ENCODE measurements at regions not wholly inside any gene's neighbourhood (a gene's known extent, or its start where the extent isn't known, plus 50 kb on each side); places are given as distances from the start of the nearest gene placed in this dataset.
"Not testable (repeated sequence)": the region's sequence is repeated elsewhere in the genome, so short reads cannot be mapped to it uniquely, and the experiment has no call there.

DNA sequence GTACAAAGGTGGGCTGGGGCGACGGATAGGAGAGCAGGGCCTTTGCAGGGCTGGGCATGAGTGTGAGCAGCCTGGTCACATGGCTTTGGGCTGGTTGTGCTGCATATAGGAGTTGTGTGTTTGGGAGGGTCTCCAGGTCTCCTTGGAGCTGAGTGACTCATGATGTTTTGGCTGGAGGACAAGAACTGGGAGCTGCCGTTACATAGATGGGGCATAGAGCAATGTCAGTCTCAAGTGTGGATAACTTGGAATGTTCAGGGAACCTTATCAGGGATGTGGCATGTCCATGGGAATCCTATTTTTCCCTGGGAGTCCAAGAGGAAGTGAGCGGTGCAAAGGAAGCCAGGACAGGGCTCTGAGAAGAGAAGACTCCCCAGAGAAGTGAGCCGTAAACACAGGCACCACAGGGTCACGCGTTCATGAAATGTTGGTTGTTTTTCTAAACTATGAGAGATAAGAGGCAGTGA lies 136.4 kb upstream of the KCNE2 start:
- H3K4me3 Mint-ChIP-seq, result no peak overlapping the region
- peaks cover 0 to 4% (median 1%) of the 10 kb centered on the region in 3 donors for H3K27me3 Mint-ChIP-seq (ENCODE audit: low read depth in 3 of 3)
- H3K27ac Mint-ChIP-seq, result no peak overlapping the region
- no peaks in the 10 kb centered on the region for H3K36me3 Mint-ChIP-seq
- H3K4me1 Mint-ChIP-seq, result no peaks in the 10 kb centered on the region
- H3K9me3 Mint-ChIP-seq, result no peaks in the 10 kb centered on the region
- no peak for DNase-seq

DNA sequence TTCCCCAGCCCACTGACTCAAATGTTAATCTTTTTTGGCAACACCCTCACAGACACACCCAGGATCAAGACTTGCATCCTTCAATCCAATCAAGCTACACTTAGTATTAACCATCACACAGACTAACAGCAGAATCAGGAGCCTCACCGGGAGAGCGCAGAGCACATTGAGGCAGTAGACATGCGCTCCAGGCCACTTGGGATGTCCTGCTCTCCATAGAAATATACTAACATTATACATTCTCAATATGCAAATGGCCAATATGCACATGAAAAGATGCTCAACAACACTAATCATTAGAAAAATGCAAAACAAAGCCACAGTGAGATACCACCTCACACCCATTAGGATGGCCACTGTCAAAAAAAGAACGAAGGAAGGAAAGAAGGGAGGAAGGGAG lies 135.0 kb upstream of the KCNE2 start:
- no peak for DNase-seq
- Mint-ChIP-seq H3K36me3 (no peaks in the 10 kb centered on the region), H3K4me1 (no peaks in the 10 kb centered on the region), H3K27ac (peak overlapping the region in 1 of 6 donors; percentile 46), H3K9me3 (no peaks in the 10 kb centered on the region), H3K27me3 (ENCODE audit: low read depth in 3 of 3) (peaks cover 0 to 4% (median 1%) of the 10 kb centered on the region in 3 donors), H3K4me3 (no peak overlapping the region)

DNA sequence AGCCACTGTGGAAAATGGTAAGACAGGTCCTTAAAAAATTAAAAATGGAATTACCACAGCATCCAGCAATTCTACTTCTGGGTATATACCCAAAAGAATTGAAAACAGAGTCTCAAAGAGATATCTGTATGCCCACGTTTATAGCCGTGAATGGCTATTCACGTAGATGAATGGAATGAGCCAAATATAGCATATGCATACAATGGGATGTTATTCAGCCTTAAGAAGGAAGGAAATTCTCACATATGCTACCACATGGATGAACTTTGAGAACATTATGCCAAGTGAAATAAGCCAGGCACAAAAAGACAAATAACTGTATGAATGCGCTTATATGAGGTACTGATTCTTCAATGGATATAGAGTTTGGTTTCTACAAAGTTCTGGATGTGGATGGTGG lies 134.5 kb upstream of the KCNE2 start:
- no peak overlapping the region for H3K27ac Mint-ChIP-seq
- no peaks in the 10 kb centered on the region for H3K36me3 Mint-ChIP-seq
- no peaks in the 10 kb centered on the region for H3K9me3 Mint-ChIP-seq
- H3K4me1 Mint-ChIP-seq, result no peaks in the 10 kb centered on the region
- DNase-seq, result no peak
- H3K4me3 Mint-ChIP-seq, result no peak overlapping the region
- H3K27me3 Mint-ChIP-seq (ENCODE audit: low read depth in 3 of 3), result peaks cover 0 to 4% (median 2%) of the 10 kb centered on the region in 3 donors

DNA sequence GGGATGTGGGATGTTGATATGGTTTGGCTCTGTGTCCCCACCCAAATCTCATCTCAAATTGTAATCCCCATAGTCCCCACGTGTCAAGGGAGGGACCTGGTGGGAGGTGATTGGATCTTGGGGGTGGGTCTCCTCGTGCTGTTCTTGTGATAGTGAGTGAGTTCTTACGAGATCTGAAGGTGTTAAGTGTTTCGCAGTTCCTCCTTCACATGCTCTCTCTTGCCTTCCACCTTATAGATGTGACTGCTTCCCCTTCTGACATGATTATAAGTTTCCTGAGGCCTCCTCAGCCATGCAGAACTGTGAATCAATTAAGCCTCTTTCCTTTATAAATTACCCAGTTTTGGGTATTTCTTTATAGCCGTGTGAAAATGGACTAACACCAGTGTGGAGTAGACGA lies 130.1 kb upstream of the KCNE2 start:
- H3K27me3 Mint-ChIP-seq (ENCODE audit: low read depth in 3 of 3); DNase-seq; H3K4me1 Mint-ChIP-seq; H3K4me3 Mint-ChIP-seq; H3K9me3 Mint-ChIP-seq; H3K27ac Mint-ChIP-seq; H3K36me3 Mint-ChIP-seq: not testable (repeated sequence)

DNA sequence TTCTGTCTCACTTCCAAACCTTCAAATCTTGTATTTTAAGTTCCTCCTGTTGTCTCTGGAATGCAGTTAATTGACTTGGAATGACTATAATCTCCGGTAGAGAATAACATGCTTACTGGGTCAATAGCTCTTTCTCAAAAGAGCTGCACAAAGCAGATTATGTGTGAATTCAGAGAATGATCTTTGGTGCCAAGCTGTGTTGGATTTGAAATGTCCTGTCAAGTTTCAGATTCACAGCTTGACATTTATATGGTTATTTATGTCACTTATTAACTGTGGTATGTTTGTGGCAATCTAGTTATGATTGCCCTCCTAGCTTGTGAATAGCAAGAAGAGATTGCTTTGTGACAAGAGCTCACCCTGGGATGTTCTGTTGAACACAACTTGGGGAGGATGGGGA lies 128.3 kb upstream of the KCNE2 start:
- Mint-ChIP-seq H3K9me3 (peaks cover 0 to 2% (median 0%) of the 10 kb centered on the region in 6 donors), H3K27ac (no peak overlapping the region), H3K4me3 (no peak overlapping the region), H3K27me3 (ENCODE audit: low read depth in 3 of 3) (peaks cover 2% of the 10 kb centered on the region in 3 donors), H3K36me3 (peaks cover 0 to 5% (median 4%) of the 10 kb centered on the region in 3 donors), H3K4me1 (no peaks in the 10 kb centered on the region)
- no peak for DNase-seq

DNA sequence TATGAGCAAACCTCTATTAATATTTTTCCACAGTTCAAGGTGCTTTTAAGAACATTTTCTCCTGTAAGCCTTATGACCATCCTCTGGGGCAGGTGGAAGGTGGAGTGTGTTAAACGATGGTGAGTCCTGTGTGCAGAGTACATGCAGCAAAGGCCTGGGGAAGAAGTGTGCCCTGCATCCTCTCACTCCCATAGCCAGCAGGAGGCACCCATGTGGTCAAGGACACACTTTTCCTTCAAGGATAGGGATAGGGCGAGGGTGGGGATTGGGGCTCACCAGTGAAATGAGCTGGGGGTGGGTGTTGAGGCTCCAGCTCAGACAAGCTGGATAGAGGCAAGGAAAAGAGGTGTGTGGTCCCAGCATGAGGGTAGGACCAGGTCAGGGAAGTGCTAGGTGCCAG lies 120.8 kb upstream of the KCNE2 start:
- no peak for DNase-seq
- Mint-ChIP-seq H3K4me3 (no peak overlapping the region), H3K9me3 (peaks cover 0 to 1% (median 0%) of the 10 kb centered on the region in 6 donors), H3K4me1 (no peaks in the 10 kb centered on the region), H3K27ac (no peak overlapping the region), H3K36me3 (no peaks in the 10 kb centered on the region), H3K27me3 (ENCODE audit: low read depth in 3 of 3) (peaks cover 0 to 3% (median 0%) of the 10 kb centered on the region in 3 donors)

DNA sequence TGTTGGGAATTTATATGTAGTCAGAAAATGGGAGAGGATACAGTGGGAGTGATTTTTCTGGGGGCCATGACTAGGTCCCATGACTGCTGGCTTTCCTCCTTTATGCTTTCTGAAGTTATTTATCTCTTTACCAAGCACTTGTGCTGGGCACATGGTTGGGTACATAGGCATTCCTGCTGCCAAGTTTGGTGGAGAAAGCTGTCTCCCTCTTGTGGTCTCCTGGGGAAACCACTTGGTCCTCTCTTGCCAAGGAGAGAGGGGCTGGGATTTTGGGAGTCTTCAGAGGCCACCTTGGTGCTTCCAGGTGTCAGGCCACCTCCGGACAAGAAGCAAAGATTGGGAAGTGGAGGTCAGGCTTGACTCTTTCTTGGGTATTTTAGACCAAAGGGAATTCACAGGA lies 120.2 kb upstream of the KCNE2 start:
- H3K4me3 Mint-ChIP-seq, result no peak overlapping the region
- no peaks in the 10 kb centered on the region for H3K4me1 Mint-ChIP-seq
- DNase-seq, result no peak
- no peaks in the 10 kb centered on the region for H3K36me3 Mint-ChIP-seq
- H3K9me3 Mint-ChIP-seq, result peaks cover 0 to 2% (median 0%) of the 10 kb centered on the region in 6 donors
- no peak overlapping the region for H3K27ac Mint-ChIP-seq
- peaks cover 0 to 3% (median 0%) of the 10 kb centered on the region in 3 donors for H3K27me3 Mint-ChIP-seq (ENCODE audit: low read depth in 3 of 3)

DNA sequence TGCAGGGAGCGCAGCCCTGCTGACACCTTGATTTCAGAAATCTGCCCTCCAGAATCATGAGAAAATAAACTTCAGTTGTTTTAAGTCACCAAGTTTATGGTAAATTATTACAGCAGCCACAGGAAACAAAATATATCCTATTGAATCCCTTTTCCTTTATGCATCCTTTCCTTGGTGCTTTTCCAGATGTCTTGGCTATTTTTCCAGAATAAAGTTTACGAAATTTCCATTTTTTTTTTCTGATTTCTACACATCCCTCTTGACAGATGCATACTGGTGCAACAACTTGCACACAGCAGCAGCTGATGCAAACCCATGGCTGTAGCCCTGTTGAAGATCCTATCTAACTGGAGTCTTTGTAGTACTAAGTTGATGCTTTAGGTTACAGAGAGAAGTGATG lies 111.1 kb upstream of the KCNE2 start:
- peaks cover 2 to 6% (median 6%) of the 10 kb centered on the region in 3 donors for H3K27me3 Mint-ChIP-seq (ENCODE audit: low read depth in 3 of 3)
- DNase-seq, result no peak
- H3K4me1 Mint-ChIP-seq, result no peaks in the 10 kb centered on the region
- no peak overlapping the region for H3K27ac Mint-ChIP-seq
- H3K36me3 Mint-ChIP-seq, result peaks cover 9 to 34% (median 14%) of the 10 kb centered on the region in 3 donors
- H3K9me3 Mint-ChIP-seq, result peaks cover 11 to 41% (median 22%) of the 10 kb centered on the region in 6 donors
- H3K4me3 Mint-ChIP-seq, result no peak overlapping the region

DNA sequence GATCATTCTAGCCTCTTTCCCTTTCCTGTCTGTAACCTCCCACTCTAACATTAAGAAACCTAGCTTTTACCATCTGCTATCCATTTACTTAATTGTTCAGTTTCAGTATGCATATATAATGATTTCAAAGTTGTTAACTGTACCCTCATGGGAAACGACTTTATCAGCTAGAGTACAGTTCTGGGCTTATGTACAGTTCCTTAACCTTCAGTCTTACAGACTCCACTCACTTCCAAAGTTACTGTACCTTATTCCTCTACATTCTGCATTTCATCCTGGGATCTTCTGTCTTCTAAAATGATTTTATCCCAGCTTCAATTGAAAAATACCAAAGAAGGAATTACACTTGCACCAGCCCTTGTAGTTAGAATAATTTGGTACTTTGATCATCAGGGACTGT lies 108.7 kb upstream of the KCNE2 start:
- DNase-seq, result no peak
- no peak overlapping the region for H3K27ac Mint-ChIP-seq
- H3K4me1 Mint-ChIP-seq, result no peaks in the 10 kb centered on the region
- H3K27me3 Mint-ChIP-seq (ENCODE audit: low read depth in 3 of 3), result peaks cover 2 to 6% (median 6%) of the 10 kb centered on the region in 3 donors
- H3K36me3 Mint-ChIP-seq, result peaks cover 9 to 37% (median 14%) of the 10 kb centered on the region in 3 donors
- H3K9me3 Mint-ChIP-seq, result peaks cover 11 to 41% (median 21%) of the 10 kb centered on the region in 6 donors
- H3K4me3 Mint-ChIP-seq, result no peak overlapping the region

DNA sequence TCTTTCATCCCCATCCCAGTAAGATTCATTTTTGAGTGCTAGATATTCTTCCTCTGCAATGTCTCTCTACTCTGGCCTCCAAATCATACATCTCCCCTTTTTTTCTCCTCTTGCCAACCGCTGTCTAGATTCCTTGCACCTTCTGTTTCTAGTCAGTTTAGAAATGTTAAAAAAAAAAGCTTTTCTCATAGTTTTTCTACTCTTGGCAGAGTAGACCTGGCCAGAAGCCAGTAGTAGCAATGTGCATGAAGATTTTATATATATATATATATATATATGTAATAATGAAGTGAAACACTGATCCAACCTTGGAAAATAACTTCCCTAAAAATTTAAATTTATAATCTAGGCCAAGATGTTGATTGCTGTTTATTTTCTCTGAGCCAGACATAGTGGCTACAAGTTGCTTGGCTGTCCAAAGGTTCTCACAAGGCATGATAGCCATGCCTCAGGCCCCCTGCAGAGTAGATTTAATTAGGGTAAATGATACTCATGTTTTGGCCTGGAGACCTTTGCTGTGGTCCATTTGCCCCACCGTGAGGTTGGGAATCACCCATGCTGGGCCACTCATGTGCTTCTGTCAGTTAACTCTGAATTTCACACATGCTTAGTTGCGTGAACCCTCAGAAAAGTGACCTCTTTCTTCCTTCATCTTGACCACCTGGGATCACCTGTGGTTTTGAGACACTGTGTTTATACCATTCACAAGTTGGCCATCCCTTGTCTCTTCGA lies 103.4 kb upstream of the KCNE2 start:
- Mint-ChIP-seq H3K4me3 (no peak overlapping the region), H3K27me3 (ENCODE audit: low read depth in 3 of 3) (peaks cover 2 to 4% (median 3%) of the 10 kb centered on the region in 3 donors), H3K9me3 (peaks cover 6 to 20% (median 10%) of the 10 kb centered on the region in 6 donors), H3K36me3 (peaks cover 12 to 25% (median 21%) of the 10 kb centered on the region in 3 donors), H3K27ac (no peak overlapping the region), H3K4me1 (no peaks in the 10 kb centered on the region)
- no peak for DNase-seq

DNA sequence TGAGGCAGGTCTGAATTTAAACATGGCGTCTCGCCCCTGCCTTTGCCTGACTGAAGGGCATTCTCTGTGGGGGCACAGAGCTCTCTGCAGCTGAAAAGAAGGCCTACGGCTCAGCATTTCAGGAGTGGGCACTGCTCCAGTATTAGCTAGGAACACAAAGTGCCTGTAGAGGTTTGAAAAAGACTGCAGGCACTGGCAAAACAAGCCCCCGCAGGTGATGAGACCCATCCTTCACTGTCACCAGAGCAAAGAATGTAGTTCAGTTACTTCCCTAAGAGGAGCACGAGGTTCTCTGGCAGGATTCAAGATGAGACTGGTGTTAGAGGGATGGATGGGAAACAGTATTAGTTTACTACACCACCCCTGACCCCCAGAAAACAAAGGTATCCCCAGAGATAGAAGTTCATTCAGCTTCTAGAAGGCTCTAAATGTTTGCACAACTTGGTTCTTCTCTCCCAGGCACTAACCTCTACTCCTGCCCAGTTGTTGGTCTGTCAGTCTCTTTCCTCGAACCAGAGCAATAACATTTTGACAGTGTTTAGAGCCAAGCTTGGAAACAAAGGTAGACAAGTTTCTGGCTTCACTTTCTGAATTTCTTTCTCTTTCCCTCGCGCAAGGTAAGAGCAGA lies 101.9 kb upstream of the KCNE2 start:
- no peak for DNase-seq
- Mint-ChIP-seq H3K27me3 (ENCODE audit: low read depth in 3 of 3) (peaks cover under 1 to 2% (median 1%) of the 10 kb centered on the region in 3 donors), H3K27ac (no peak overlapping the region), H3K4me3 (no peak overlapping the region), H3K9me3 (peaks cover 3 to 14% (median 8%) of the 10 kb centered on the region in 6 donors), H3K36me3 (peaks cover 12 to 23% (median 19%) of the 10 kb centered on the region in 3 donors), H3K4me1 (no peaks in the 10 kb centered on the region)

DNA sequence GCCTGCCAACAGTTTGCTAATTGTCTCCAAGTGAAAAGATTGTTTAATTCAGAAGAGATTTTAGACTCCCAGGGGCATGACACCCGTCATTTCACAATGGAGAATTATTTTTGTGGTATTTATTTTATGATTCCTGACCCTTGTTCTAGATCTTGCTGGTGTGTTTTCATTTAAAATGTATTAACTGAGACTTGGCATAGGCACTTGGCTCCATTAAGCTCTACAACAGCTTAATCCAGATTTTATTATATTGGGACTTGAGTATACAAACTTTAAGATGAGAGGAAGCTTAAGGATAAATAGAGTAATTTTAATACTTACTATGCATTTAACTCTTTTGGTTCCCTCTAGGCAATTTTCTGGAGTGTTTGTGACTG lies 101.3 kb upstream of the KCNE2 start:
- no peak for DNase-seq
- Mint-ChIP-seq H3K9me3 (peaks cover 3 to 12% (median 7%) of the 10 kb centered on the region in 6 donors), H3K27ac (no peak overlapping the region), H3K4me3 (no peak overlapping the region), H3K27me3 (ENCODE audit: low read depth in 3 of 3) (peaks cover 0 to 2% (median 1%) of the 10 kb centered on the region in 3 donors), H3K4me1 (no peaks in the 10 kb centered on the region), H3K36me3 (peaks cover 12 to 18% (median 15%) of the 10 kb centered on the region in 3 donors)

DNA sequence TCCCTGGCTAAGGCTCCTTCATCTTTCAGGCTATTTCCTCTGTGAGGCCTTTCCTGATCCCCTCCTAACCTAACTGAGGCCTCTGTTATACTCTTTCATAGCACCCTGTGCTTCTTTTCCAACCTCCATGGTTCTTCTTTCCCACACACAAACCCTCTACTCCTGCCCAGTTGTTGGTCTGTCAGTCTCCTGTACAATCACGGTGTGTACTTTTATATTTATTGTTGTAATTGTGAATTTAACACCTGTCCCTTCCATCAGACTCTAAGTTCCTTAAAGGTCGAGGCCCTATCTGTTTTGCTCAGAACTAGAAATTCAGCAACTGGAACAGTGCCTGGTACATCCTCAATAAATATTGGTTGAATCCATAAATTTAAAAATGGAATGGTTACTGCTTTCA lies 100.2 kb upstream of the KCNE2 start:
- H3K9me3 Mint-ChIP-seq, result peaks cover 3 to 12% (median 7%) of the 10 kb centered on the region in 6 donors
- peaks cover 12 to 15% (median 12%) of the 10 kb centered on the region in 3 donors for H3K36me3 Mint-ChIP-seq
- no peaks in the 10 kb centered on the region for H3K4me1 Mint-ChIP-seq
- no peak overlapping the region for H3K27ac Mint-ChIP-seq
- peaks cover 2 to 4% (median 3%) of the 10 kb centered on the region in 3 donors for H3K27me3 Mint-ChIP-seq (ENCODE audit: low read depth in 3 of 3)
- no peak for DNase-seq
- H3K4me3 Mint-ChIP-seq, result no peak overlapping the region

DNA sequence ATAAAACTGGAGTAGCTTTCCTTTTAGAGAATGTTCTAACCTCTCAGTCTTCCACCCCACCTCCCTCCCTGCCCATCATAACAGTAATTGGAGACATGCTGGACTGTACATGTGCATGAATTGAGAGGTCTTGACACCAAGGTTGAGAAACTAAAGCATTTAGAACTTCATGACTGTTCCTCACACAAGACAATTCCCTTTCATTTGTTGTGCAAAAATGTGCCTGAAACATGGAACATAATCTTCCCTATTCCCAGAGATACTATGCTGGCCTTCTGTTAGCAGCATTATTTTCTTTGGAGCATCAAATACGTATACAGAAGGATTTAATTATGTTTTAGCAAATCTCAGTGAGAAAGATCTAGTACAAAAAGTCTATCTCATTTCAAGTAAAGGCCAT lies 97.5 kb upstream of the KCNE2 start:
- no peak overlapping the region for H3K27ac Mint-ChIP-seq

More for the DNA sequence above, 97.5 kb upstream of the KCNE2 start:
- Mint-ChIP-seq H3K9me3 (peaks cover 3 to 12% (median 7%) of the 10 kb centered on the region in 6 donors), H3K4me1 (no peaks in the 10 kb centered on the region), H3K4me3 (no peak overlapping the region), H3K36me3 (peaks cover 12 to 13% (median 12%) of the 10 kb centered on the region in 3 donors), H3K27me3 (ENCODE audit: low read depth in 3 of 3) (peaks cover 0 to 7% (median 4%) of the 10 kb centered on the region in 3 donors)
- DNase-seq, result no peak
